HG03457 (cell line): ENCODE measurements at regions not wholly inside any gene's neighbourhood (a gene's known extent, or its start where the extent isn't known, plus 50 kb on each side); places are given as distances from the start of the nearest gene placed in this dataset.

Source experiments
- ATAC-seq: cut with Tn5 transposase; IDR thresholded peaks from one replicate; pipeline ENCODE4 v1.9.1; 2021; ENCODE audit warnings: moderate number of reproducible peaks; ENCODE audit not compliant: unreplicated experiment

- ATAC-seq = no peak
These were observed 1623.2 kb downstream of the RPA4 start for GRCh38 chrX:98506907-98507306.

- ATAC-seq = no peak
These were observed 1630.3 kb downstream of the RPA4 start for GRCh38 chrX:98514032-98514431.

- no peak for ATAC-seq
These were observed 1632.4 kb downstream of the RPA4 start for GRCh38 chrX:98516120-98516519.

- ATAC-seq = no peak
These were observed 1639.3 kb downstream of the RPA4 start for GRCh38 chrX:98523026-98523425.

- no peak for ATAC-seq
These were observed 1639.8 kb downstream of the RPA4 start for GRCh38 chrX:98523521-98523920.

- ATAC-seq = no peak
These were observed 1664.8 kb downstream of the RPA4 start for GRCh38 chrX:98548519-98548918.

- no peak for ATAC-seq
These were observed 1685.1 kb downstream of the RPA4 start for GRCh38 chrX:98568795-98569194.

- no peak for ATAC-seq
These were observed 1722.2 kb downstream of the RPA4 start for GRCh38 chrX:98605941-98606340.

- ATAC-seq = no peak
These were observed 1724.0 kb downstream of the RPA4 start for GRCh38 chrX:98607739-98608138.

- no peak for ATAC-seq
These were observed 1743.9 kb downstream of the RPA4 start for GRCh38 chrX:98627645-98628044.

GRCh38 chrX:98637451-98637850 lies 1753.7 kb downstream of the RPA4 start:
- no peak for ATAC-seq

GRCh38 chrX:98646351-98646750 lies 1762.6 kb downstream of the RPA4 start:
- no peak for ATAC-seq

- no peak for ATAC-seq
These were observed 1755.5 kb downstream of the PCDH19 start for GRCh38 chrX:98654565-98654964.
